Testis (tissue), 2 donors: ENCODE measurements at regions not wholly inside any gene's neighbourhood (a gene's known extent, or its start where the extent isn't known, plus 50 kb on each side); places are given as distances from the start of the nearest gene placed in this dataset.

Experiments
- CTCF ChIP-seq, 3 experiments: fragments of 450-650 bp in 2 of 3; fragments of 200-600 bp in 1 of 3; sonication (generic) in 1 of 3; IDR thresholded peaks; one replicate each; pipeline ENCODE4 v1.5.1; 2016 to 2019; ENCODE audit warnings: antibody characterized with exemption in 3 of 3, mild to moderate bottlenecking in 2 of 3, moderate library complexity in 1 of 3
- POLR2A ChIP-seq: fragments of 450-650 bp; IDR thresholded peaks from one replicate; pipeline ENCODE4 v1.6.1; 2017; ENCODE audit warnings: antibody characterized with exemption, mild to moderate bottlenecking, moderate library complexity

- no peak for TF ChIP-seq POLR2A
- no peak for TF ChIP-seq CTCF (IDR thresholded peaks at IDR 0.05)
Observed at GRCh38 chr1:71240656-71241055, 159.8 kb upstream of the ZRANB2 start.
